H1 (cell line): ENCODE measurements at regions not wholly inside any gene's neighbourhood (a gene's known extent, or its start where the extent isn't known, plus 50 kb on each side); places are given as distances from the start of the nearest gene placed in this dataset. TPM values are rescaled to one million over a fixed set of nuclear protein-coding genes. Genes with fewer than 3 reads are reported as not detected.

ENCODE experiments used
- small RNA-seq: library from polyadenylated mRNA; stranded (forward); fragments of <200 nt; extraction: miRNeasy Mini kit (QIAGEN cat#:217004); gene quantifications from one replicate; pipeline ENCODE3, GENCODE V24; 2013; ENCODE audit not compliant: insufficient read depth

Small RNA genes lying in the stretch of these regions (small RNA-seq; reads per million reads assigned to genes)
- not detected for gene ALDH7A1P4
